Bronchial epithelial cell (primary cell): ENCODE measurements at regions not wholly inside any gene's neighbourhood (a gene's known extent, or its start where the extent isn't known, plus 50 kb on each side); places are given as distances from the start of the nearest gene placed in this dataset.
A peak's percentile ranks its signal among the peaks of the same experiment; 100 is the strongest.

Experiments used
- DNase-seq: peaks from one replicate; pipeline ENCODE4 v3.0.0-alpha.2; 2010; ENCODE audit warnings: low read depth
- FAIRE-seq: peaks from 2 replicates; lab custom pipeline; 2011; peaks lifted over from hg19 to GRCh38; lab: Jason Lieb, UNC
- H3K27me3 ChIP-seq: 2 replicates; pipeline ENCODE4 v1.5.1; 2011; ENCODE audit warnings: low read length; ENCODE audit not compliant: control insufficient read depth, insufficient read depth
- H3K36me3 ChIP-seq: 2 replicates; pipeline ENCODE4 v1.5.1; 2011; ENCODE audit warnings: low read length; ENCODE audit not compliant: control insufficient read depth, insufficient read depth
- H3K4me3 ChIP-seq: 2 replicates; pipeline ENCODE4 v1.5.1; 2011; ENCODE audit warnings: mild to moderate bottlenecking, low read depth, low read length, control low read depth
- CTCF ChIP-seq: IDR thresholded peaks from 2 replicates; pipeline ENCODE4 v1.5.1; 2011; ENCODE audit warnings: mild to moderate bottlenecking, moderate library complexity, low read length, control low read depth, inconsistent platforms; ENCODE audit not compliant: insufficient read depth, severe bottlenecking

GRCh38 chr5:115369430-115370144 is 73.1 kb upstream of the CCDC112 start:
- DNase-seq (no peak), FAIRE-seq (no peak)
- Histone ChIP-seq H3K27me3 (no peaks in the 10 kb centered on the region), H3K4me3 (no peak overlapping the region), H3K36me3 (no peaks in the 10 kb centered on the region)
- no peak for TF ChIP-seq CTCF

- DNase-seq (peak; percentile 66), FAIRE-seq (no peak)
- no peak for TF ChIP-seq CTCF
- Histone ChIP-seq H3K36me3 (no peaks in the 10 kb centered on the region), H3K27me3 (no peaks in the 10 kb centered on the region), H3K4me3 (no peak overlapping the region)
These were observed 69.8 kb upstream of the CCDC112 start for GRCh38 chr5:115366223-115366622.

GRCh38 chr5:115363879-115364278 is 67.4 kb upstream of the CCDC112 start:
- no peak for FAIRE-seq
- H3K4me3 ChIP-seq: no peak overlapping the region

GRCh38 chr5:115360046-115360685 is 63.7 kb upstream of the CCDC112 start:
- Histone ChIP-seq H3K36me3 (no peaks in the 10 kb centered on the region), H3K4me3 (no peak overlapping the region), H3K27me3 (no peaks in the 10 kb centered on the region)
- no peak for FAIRE-seq
- no peak for TF ChIP-seq CTCF
- no peak for DNase-seq

More at GRCh38 chr5:115363879-115364278, 67.4 kb upstream of the CCDC112 start:
- H3K36me3 ChIP-seq: no peaks in the 10 kb centered on the region
- no peaks in the 10 kb centered on the region for H3K27me3 ChIP-seq
- no peak for DNase-seq
- no peak for TF ChIP-seq CTCF

GRCh38 chr5:115355767-115356381 is 59.4 kb upstream of the CCDC112 start:
- no peak overlapping the region for H3K4me3 ChIP-seq
- DNase-seq (no peak), FAIRE-seq (no peak)
- no peak for TF ChIP-seq CTCF
- no peaks in the 10 kb centered on the region for H3K27me3 ChIP-seq
- no peaks in the 10 kb centered on the region for H3K36me3 ChIP-seq
